Adrenal gland (tissue), 5 donors: ENCODE measurements at regions not wholly inside any gene's neighbourhood (a gene's known extent, or its start where the extent isn't known, plus 50 kb on each side); places are given as distances from the start of the nearest gene placed in this dataset.

Experiments used
- CTCF ChIP-seq, 6 experiments: fragments of 450-650 bp in 4 of 6; fragments of 200-600 bp in 2 of 6; sonication (generic) in 1 of 6; IDR thresholded peaks; 1 replicate in 5 of 6; 2 replicates in 1 of 6; pipeline versions ENCODE4 v1.5.1 to v1.8.0; 2016 to 2021; ENCODE audit warnings: antibody characterized with exemption in 6 of 6, mild to moderate bottlenecking in 2 of 6, moderate library complexity in 1 of 6
- POLR2A ChIP-seq, 2 donors: fragments of 450-650 bp; IDR thresholded peaks; one replicate each; pipeline ENCODE4 v1.6.1; 2017; ENCODE audit warnings: antibody characterized with exemption in 2 of 2, mild to moderate bottlenecking in 2 of 2, moderate library complexity in 1 of 2
- donor health status: DM: no; HTN: no; CAD: no.

- no peak for TF ChIP-seq CTCF (IDR thresholded peaks at IDR 0.05)
- TF ChIP-seq POLR2A (IDR thresholded peaks at IDR 0.05): no peak
Measured at GRCh38 chr14:71237556-71237955, 330.3 kb downstream of the PCNX1 start.
